GM12873 (cell line): ENCODE measurements at regions not wholly inside any gene's neighbourhood (a gene's known extent, or its start where the extent isn't known, plus 50 kb on each side); places are given as distances from the start of the nearest gene placed in this dataset.

ENCODE experiments used
- TF ChIP-seq, protein P1 (sequence below): IDR thresholded peaks from 2 replicates; pipeline ENCODE4 v1.5.1; 2012; ENCODE audit warnings: low read depth, mild to moderate bottlenecking, moderate library complexity, low read length, control low read depth; ENCODE audit not compliant: insufficient read depth; ENCODE audit errors: missing control alignments

DNA sequence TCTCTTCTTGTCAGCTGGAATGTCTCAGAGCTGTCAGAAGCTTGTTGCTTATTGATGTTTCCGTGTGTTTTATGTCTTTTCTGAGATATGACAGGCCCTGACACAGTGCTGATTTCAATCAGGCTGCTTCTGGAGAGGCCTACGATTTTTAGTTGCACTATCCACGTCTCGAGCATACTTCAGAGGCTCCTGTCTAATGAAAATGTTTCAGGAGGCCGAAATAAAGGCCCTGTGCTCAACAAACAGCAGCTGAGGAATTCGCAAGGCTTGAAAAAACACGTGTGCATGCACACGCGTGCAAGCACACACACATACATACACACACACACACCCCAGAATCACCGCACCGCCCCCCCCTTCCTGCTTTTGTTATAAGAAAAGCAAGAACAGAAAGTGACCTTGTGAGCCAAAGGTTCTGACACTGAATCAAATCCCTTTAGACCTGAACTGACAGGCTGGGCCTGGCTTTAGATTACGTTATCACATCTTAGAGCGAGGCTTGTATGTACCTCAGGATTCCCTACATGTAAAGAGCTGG, 296.6 kb downstream of the NR2F2 start:
- TF ChIP-seq, protein P1, sequence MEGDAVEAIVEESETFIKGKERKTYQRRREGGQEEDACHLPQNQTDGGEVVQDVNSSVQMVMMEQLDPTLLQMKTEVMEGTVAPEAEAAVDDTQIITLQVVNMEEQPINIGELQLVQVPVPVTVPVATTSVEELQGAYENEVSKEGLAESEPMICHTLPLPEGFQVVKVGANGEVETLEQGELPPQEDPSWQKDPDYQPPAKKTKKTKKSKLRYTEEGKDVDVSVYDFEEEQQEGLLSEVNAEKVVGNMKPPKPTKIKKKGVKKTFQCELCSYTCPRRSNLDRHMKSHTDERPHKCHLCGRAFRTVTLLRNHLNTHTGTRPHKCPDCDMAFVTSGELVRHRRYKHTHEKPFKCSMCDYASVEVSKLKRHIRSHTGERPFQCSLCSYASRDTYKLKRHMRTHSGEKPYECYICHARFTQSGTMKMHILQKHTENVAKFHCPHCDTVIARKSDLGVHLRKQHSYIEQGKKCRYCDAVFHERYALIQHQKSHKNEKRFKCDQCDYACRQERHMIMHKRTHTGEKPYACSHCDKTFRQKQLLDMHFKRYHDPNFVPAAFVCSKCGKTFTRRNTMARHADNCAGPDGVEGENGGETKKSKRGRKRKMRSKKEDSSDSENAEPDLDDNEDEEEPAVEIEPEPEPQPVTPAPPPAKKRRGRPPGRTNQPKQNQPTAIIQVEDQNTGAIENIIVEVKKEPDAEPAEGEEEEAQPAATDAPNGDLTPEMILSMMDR, result no peak

- TF ChIP-seq, protein P1, result no peak
Measured at GRCh38 chr15:96629511-96629910, 299.0 kb downstream of the NR2F2 start.

DNA sequence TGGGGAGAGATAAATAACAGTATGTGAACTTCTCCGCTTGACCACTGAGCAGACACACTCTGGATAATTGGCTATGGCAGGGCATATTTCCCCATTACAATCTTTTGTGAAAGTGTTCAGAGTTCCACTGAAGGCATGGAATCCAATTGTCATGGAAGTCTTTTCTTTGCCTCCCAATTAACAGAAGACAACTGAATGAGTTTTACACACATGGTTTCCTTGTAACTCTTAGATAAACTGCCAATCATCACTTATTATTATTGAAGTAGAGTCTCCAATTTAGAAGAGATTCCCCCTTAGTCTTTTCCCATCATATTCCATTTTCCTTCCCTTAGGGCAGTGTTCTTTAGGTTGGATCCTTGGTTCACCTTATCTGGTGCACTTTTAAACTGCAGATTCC, 308.3 kb downstream of the NR2F2 start:
- TF ChIP-seq, protein P1, result no peak

DNA sequence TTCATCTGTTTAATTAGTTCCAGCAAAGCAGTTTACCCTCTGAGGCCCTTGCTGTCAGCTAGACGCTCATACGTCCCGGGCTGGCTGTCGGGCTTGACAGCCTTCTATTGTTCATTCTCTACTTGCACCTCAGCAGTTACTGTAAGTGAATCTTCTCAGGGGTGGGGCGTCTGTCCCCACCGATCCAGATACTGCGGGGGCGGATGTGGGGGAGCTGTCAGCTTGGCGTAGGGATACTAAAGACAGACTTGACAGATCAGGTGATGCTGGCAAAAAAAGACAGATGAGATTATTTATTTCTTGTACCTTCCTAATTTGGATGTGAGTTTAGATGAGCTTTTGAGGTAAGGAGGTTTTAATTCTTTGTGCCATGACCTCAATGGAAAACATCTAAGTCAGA, 315.3 kb downstream of the NR2F2 start:
- TF ChIP-seq, protein P1, result no peak

DNA sequence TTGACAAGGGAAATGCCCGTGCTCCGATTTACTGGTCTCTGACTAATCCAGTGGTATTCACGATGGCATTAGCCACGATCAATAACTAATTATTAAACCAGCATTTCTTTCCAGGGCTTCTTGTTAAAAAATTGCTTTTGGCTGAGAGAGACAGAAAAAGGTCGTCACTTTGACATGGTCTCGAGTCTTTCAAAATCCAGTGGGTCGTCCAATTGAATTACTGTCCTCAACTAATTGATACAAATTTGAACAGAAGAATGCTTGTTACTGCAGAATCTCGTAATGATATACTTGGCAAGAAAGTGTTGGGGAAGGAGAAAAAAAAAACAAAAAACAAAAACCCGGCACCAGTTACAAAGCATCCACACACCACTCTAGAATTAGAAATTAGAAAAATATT, 318.4 kb downstream of the NR2F2 start:
- TF ChIP-seq, protein P1, result no peak

DNA sequence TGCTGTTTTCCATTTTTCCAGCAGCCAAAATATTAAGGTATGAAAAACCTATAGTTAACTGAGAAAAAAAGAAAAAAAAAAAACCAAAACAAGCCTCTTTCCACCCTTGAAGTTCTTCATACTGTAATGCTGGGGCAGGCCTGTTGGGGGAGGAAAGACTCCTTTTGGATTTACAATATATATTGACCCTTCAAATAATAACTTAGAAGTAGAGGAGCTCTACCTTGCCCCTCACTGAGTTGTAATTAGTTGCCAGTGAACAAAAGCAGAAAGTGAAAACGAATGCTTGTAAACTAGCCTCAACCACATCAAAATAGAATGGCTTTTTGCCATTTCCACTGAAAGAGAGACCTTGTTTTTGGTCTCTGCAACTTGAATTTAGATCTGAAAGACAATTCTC, 326.6 kb downstream of the NR2F2 start:
- TF ChIP-seq, protein P1, result no peak

GRCh38 chr15:96670389-96670788, 339.9 kb downstream of the NR2F2 start:
- TF ChIP-seq, protein P1, result no peak
